Left renal pelvis (tissue), 4 donors: ENCODE measurements at regions not wholly inside any gene's neighbourhood (a gene's known extent, or its start where the extent isn't known, plus 50 kb on each side); places are given as distances from the start of the nearest gene placed in this dataset.
"Not testable (repeated sequence)": the region's sequence is repeated elsewhere in the genome, so short reads cannot be mapped to it uniquely, and the experiment has no call there.

Source experiments
- DNase-seq, 4 donors: peaks; one replicate each; pipeline ENCODE4 v3.0.0-alpha.2; 2013; ENCODE audit warnings: low read depth in 4 of 4, low spot score in 3 of 4

- no peak for DNase-seq
Measured at GRCh38 chr3:35184775-35185174, 454.6 kb upstream of the ARPP21 start.

GRCh38 chr3:35187908-35188307, 451.4 kb upstream of the ARPP21 start:
- DNase-seq: no peak

- no peak for DNase-seq
Measured at GRCh38 chr3:35194666-35195065, 444.7 kb upstream of the ARPP21 start.

- no peak for DNase-seq
Measured at GRCh38 chr3:35198857-35199256, 440.5 kb upstream of the ARPP21 start.

- no peak for DNase-seq
Measured at GRCh38 chr3:35200056-35200455, 439.3 kb upstream of the ARPP21 start.

- DNase-seq: no peak
Measured at GRCh38 chr3:35201211-35201610, 438.1 kb upstream of the ARPP21 start.

GRCh38 chr3:35215525-35216500, 423.5 kb upstream of the ARPP21 start:
- DNase-seq: no peak

GRCh38 chr3:35216501-35217266, 422.6 kb upstream of the ARPP21 start:
- no peak for DNase-seq

- no peak for DNase-seq
Measured at GRCh38 chr3:35223632-35224394, 415.5 kb upstream of the ARPP21 start.

GRCh38 chr3:35224565-35225295, 414.6 kb upstream of the ARPP21 start:
- DNase-seq: peak in 1 of 4 donors; percentile 1

GRCh38 chr3:35241236-35241635, 398.1 kb upstream of the ARPP21 start:
- no peak for DNase-seq

GRCh38 chr3:35254917-35255316, 384.4 kb upstream of the ARPP21 start:
- peak in 3 of 4 donors; percentile 1 to 9 (median 1) for DNase-seq

GRCh38 chr3:35257641-35258040, 381.7 kb upstream of the ARPP21 start:
- no peak for DNase-seq

GRCh38 chr3:35262406-35262805, 376.9 kb upstream of the ARPP21 start:
- DNase-seq: no peak

GRCh38 chr3:35263477-35263876, 375.8 kb upstream of the ARPP21 start:
- no peak for DNase-seq

GRCh38 chr3:35266065-35266464, 373.3 kb upstream of the ARPP21 start:
- not testable (repeated sequence) for DNase-seq

GRCh38 chr3:35275768-35276167, 363.6 kb upstream of the ARPP21 start:
- no peak for DNase-seq

- no peak for DNase-seq
Measured at GRCh38 chr3:35276568-35276967, 362.8 kb upstream of the ARPP21 start.

GRCh38 chr3:35291471-35292236, 347.7 kb upstream of the ARPP21 start:
- no peak for DNase-seq
